ENCODE measurements at regions not wholly inside any gene's neighbourhood (a gene's known extent, or its start where the extent isn't known, plus 50 kb on each side); places are given as distances from the start of the nearest gene placed in this dataset.

GRCh38 chr14:36028665-36029064 is 147.9 kb downstream of the PTCSC3 start:
- DNase-seq (ENCODE audit: low read depth): no peak

GRCh38 chr14:36028218-36028617 is 148.3 kb downstream of the PTCSC3 start:
- DNase-seq (ENCODE audit: low read depth): no peak

- DNase-seq (ENCODE audit: low read depth): no peak
Measured at GRCh38 chr14:36027354-36027753, 149.2 kb downstream of the PTCSC3 start.

- no peak for DNase-seq (ENCODE audit: low read depth)
Measured at GRCh38 chr14:36022765-36023410, 153.6 kb downstream of the PTCSC3 start.

GRCh38 chr14:36021591-36022320 is 154.8 kb downstream of the PTCSC3 start:
- DNase-seq (ENCODE audit: low read depth): no peak

- no peak for DNase-seq (ENCODE audit: low read depth)
Measured at GRCh38 chr14:36021030-36021422, 155.5 kb downstream of the PTCSC3 start.

- DNase-seq (ENCODE audit: low read depth): no peak
Measured at GRCh38 chr14:36020120-36021029, 156.1 kb downstream of the PTCSC3 start.

- DNase-seq (ENCODE audit: low read depth): no peak
Measured at GRCh38 chr14:36019126-36019525, 157.4 kb downstream of the PTCSC3 start.

GRCh38 chr14:36014236-36014635 is 162.3 kb downstream of the PTCSC3 start:
- DNase-seq (ENCODE audit: low read depth): no peak

- DNase-seq (ENCODE audit: low read depth): no peak
Measured at GRCh38 chr14:36013483-36013882, 163.0 kb downstream of the PTCSC3 start.

- no peak for DNase-seq (ENCODE audit: low read depth)
Measured at GRCh38 chr14:36012621-36013020, 163.9 kb downstream of the PTCSC3 start.

- DNase-seq (ENCODE audit: low read depth): no peak
Measured at GRCh38 chr14:36009643-36010042, 166.9 kb downstream of the PTCSC3 start.

GRCh38 chr14:36006623-36007022 is 169.9 kb downstream of the PTCSC3 start:
- DNase-seq (ENCODE audit: low read depth): no peak

- DNase-seq (ENCODE audit: low read depth): no peak
Measured at GRCh38 chr14:36005670-36006069, 170.9 kb downstream of the PTCSC3 start.

GRCh38 chr14:36001936-36002335 is 174.6 kb downstream of the PTCSC3 start:
- no peak for DNase-seq (ENCODE audit: low read depth)

- DNase-seq (ENCODE audit: low read depth): no peak
Measured at GRCh38 chr14:35999294-35999693, 173.2 kb downstream of the BRMS1L start.

- DNase-seq (ENCODE audit: low read depth): no peak
Measured at GRCh38 chr14:35998303-35998702, 172.2 kb downstream of the BRMS1L start.

- no peak for DNase-seq (ENCODE audit: low read depth)
Measured at GRCh38 chr14:35993684-35993960, 167.5 kb downstream of the BRMS1L start.

- no peak for DNase-seq (ENCODE audit: low read depth)
Measured at GRCh38 chr14:35992816-35993683, 166.9 kb downstream of the BRMS1L start.

- no peak for DNase-seq (ENCODE audit: low read depth)
Measured at GRCh38 chr14:35991356-35991755, 165.2 kb downstream of the BRMS1L start.

- no peak for DNase-seq (ENCODE audit: low read depth)
Measured at GRCh38 chr14:35989736-35990135, 163.6 kb downstream of the BRMS1L start.
